ENCODE measurements at regions not wholly inside any gene's neighbourhood (a gene's known extent, or its start where the extent isn't known, plus 50 kb on each side); places are given as distances from the start of the nearest gene placed in this dataset.

GRCh38 chr2:198478361-198478760, 674.0 kb downstream of the PLCL1 start:
- TF ChIP-seq EZH2 (IDR thresholded peaks at IDR 0.05; ENCODE audit: borderline replicate concordance, low read depth, low read length, severe bottlenecking): no peak
- no peak for TF ChIP-seq CTCF (IDR thresholded peaks at IDR 0.05; ENCODE audit: extremely low read depth in 1 of 2, insufficient read depth in 1 of 2, low read depth in 1 of 2, low read length in 2 of 2)
- no peak for TF ChIP-seq MAX (IDR thresholded peaks at IDR 0.05; ENCODE audit: insufficient read depth, insufficient read length)
- TF ChIP-seq POLR2A (IDR thresholded peaks at IDR 0.05; ENCODE audit: low read depth, low read length): no peak
- TF ChIP-seq MYC (IDR thresholded peaks at IDR 0.05; ENCODE audit: low read depth, low read length): no peak
- TF ChIP-seq POLR2AphosphoS5 (IDR thresholded peaks at IDR 0.05; ENCODE audit: insufficient read depth, low read depth, low read length): no peak
- no peak for TF ChIP-seq GATA2 (IDR thresholded peaks at IDR 0.05; ENCODE audit: insufficient read depth, insufficient read length, low read depth, low read length)
- TF ChIP-seq JUN (IDR thresholded peaks at IDR 0.05; ENCODE audit: borderline replicate concordance, insufficient read depth, insufficient read length, low read depth): no peak
